HL-60 (cell line): ENCODE measurements at regions not wholly inside any gene's neighbourhood (a gene's known extent, or its start where the extent isn't known, plus 50 kb on each side); places are given as distances from the start of the nearest gene placed in this dataset.

ENCODE experiments used
- DNase-seq, 2 experiments: peaks; one replicate each; pipeline ENCODE4 v3.0.0-alpha.2; 2010 to 2020; ENCODE audit warnings: low read depth in 1 of 2, low spot score in 1 of 2
- H3K27ac ChIP-seq: fragments of 250-450 bp; sonication (Bioruptor Pico); replicated peaks from 2 replicates; pipeline ENCODE4 v1.5.1; 2020; ENCODE audit warnings: mild to moderate bottlenecking, moderate library complexity
- H3K27me3 ChIP-seq: fragments of 250-450 bp; sonication (Bioruptor Pico); 2 replicates; pipeline ENCODE4 v1.5.1; 2021; ENCODE audit warnings: mild to moderate bottlenecking, moderate library complexity; ENCODE audit not compliant: insufficient read depth, poor library complexity, severe bottlenecking
- H3K4me3 ChIP-seq: replicated peaks from 2 replicates; pipeline ENCODE4 v1.5.1; 2011; ENCODE audit warnings: mild to moderate bottlenecking, control low read depth, low read length; ENCODE audit not compliant: insufficient read depth
- CTCF ChIP-seq: IDR thresholded peaks from one replicate; pipeline ENCODE4 v1.5.1; 2011; ENCODE audit warnings: low read length, control low read depth, inconsistent platforms; ENCODE audit not compliant: insufficient read depth
- GABPA ChIP-seq: IDR thresholded peaks from 2 replicates; pipeline ENCODE4 v1.6.1; 2012; ENCODE audit warnings: low read depth
- POLR2AphosphoS5 ChIP-seq: IDR thresholded peaks from 2 replicates; pipeline ENCODE4 v1.6.1; 2012; ENCODE audit warnings: low read depth
- REST ChIP-seq: IDR thresholded peaks from 2 replicates; pipeline ENCODE4 v1.6.1; 2012; ENCODE audit warnings: low read depth; ENCODE audit not compliant: insufficient replicate concordance
- SPI1 ChIP-seq: IDR thresholded peaks from 2 replicates; pipeline ENCODE4 v1.6.1; 2012; ENCODE audit warnings: low read depth, mild to moderate bottlenecking, borderline replicate concordance

GRCh38 chr12:87758271-87758670 is 270.9 kb downstream of the C12orf50 start:
- H3K27ac ChIP-seq = no peak overlapping the region
- H3K4me3 ChIP-seq = no peak overlapping the region
- no peak for DNase-seq
- TF ChIP-seq REST (no peak), SPI1 (no peak), POLR2AphosphoS5 (no peak), GABPA (no peak), CTCF (no peak)
- no peaks in the 10 kb centered on the region for H3K27me3 ChIP-seq

- H3K4me3 ChIP-seq = no peak overlapping the region
- no peak for TF ChIP-seq POLR2AphosphoS5
- no peak for TF ChIP-seq REST
- no peak for TF ChIP-seq GABPA
- no peak for TF ChIP-seq CTCF
- TF ChIP-seq SPI1 = no peak
- no peaks in the 10 kb centered on the region for H3K27me3 ChIP-seq
- DNase-seq = no peak
- H3K27ac ChIP-seq = no peak overlapping the region
Observed at GRCh38 chr12:87756721-87757120, 272.5 kb downstream of the C12orf50 start.

- Histone ChIP-seq H3K27me3 (no peaks in the 10 kb centered on the region), H3K4me3 (no peak overlapping the region), H3K27ac (no peak overlapping the region)
- no peak for TF ChIP-seq POLR2AphosphoS5
- TF ChIP-seq REST = no peak
- TF ChIP-seq SPI1 = no peak
- TF ChIP-seq GABPA = no peak
- no peak for TF ChIP-seq CTCF
- DNase-seq = no peak
Observed at GRCh38 chr12:87756111-87756510, 273.1 kb downstream of the C12orf50 start.
